ENCODE measurements at regions not wholly inside any gene's neighbourhood (a gene's known extent, or its start where the extent isn't known, plus 50 kb on each side); places are given as distances from the start of the nearest gene placed in this dataset.

DNA sequence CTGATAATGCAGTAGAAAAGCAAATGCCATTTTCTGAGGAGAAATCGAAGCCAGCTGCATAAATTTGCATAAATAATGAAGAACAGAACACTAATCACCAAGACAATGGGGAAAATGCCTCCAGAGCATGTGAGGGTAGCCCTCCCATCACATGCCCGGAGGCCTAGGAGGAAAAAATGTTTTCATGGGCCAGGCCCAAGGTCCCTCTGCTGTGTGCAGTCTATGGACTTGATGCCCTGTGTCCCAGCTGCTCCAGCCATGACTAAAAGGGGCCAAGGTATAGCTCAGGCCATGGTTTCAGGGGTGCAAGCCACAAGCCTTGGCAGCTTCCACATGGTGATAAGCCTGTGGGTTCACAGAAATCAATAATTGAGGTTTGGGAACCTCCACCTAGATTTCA lies 164.1 kb downstream of the HAO1 start:
- TF ChIP-seq EP300 (IDR thresholded peaks at IDR 0.05; ENCODE audit: borderline replicate concordance) (no peak), YY1 (IDR thresholded peaks at IDR 0.05; ENCODE audit: low read depth) (no peak), TAF1 (IDR thresholded peaks at IDR 0.05; ENCODE audit: low read depth) (no peak), NFIC (IDR thresholded peaks at IDR 0.05) (no peak), CEBPB (IDR thresholded peaks at IDR 0.05) (no peak), CREB1 (IDR thresholded peaks at IDR 0.05; ENCODE audit: low read depth) (no peak), RAD21 (IDR thresholded peaks at IDR 0.05; ENCODE audit: low read depth) (no peak), ZBTB7A (IDR thresholded peaks at IDR 0.05; ENCODE audit: low read depth) (no peak), TEAD4 (IDR thresholded peaks at IDR 0.05) (no peak), TCF12 (IDR thresholded peaks at IDR 0.05; ENCODE audit: low read depth) (no peak), FOXM1 (IDR thresholded peaks at IDR 0.05; ENCODE audit: borderline replicate concordance, low read depth) (no peak), EGR1 (IDR thresholded peaks at IDR 0.05) (no peak)
- TF ChIP-seq, protein P1, sequence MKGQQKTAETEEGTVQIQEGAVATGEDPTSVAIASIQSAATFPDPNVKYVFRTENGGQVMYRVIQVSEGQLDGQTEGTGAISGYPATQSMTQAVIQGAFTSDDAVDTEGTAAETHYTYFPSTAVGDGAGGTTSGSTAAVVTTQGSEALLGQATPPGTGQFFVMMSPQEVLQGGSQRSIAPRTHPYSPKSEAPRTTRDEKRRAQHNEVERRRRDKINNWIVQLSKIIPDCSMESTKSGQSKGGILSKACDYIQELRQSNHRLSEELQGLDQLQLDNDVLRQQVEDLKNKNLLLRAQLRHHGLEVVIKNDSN (IDR thresholded peaks at IDR 0.05), result no peak
- TF ChIP-seq, protein P2, sequence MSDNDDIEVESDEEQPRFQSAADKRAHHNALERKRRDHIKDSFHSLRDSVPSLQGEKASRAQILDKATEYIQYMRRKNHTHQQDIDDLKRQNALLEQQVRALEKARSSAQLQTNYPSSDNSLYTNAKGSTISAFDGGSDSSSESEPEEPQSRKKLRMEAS (IDR thresholded peaks at IDR 0.05), result no peak
- TF ChIP-seq, protein P3, sequence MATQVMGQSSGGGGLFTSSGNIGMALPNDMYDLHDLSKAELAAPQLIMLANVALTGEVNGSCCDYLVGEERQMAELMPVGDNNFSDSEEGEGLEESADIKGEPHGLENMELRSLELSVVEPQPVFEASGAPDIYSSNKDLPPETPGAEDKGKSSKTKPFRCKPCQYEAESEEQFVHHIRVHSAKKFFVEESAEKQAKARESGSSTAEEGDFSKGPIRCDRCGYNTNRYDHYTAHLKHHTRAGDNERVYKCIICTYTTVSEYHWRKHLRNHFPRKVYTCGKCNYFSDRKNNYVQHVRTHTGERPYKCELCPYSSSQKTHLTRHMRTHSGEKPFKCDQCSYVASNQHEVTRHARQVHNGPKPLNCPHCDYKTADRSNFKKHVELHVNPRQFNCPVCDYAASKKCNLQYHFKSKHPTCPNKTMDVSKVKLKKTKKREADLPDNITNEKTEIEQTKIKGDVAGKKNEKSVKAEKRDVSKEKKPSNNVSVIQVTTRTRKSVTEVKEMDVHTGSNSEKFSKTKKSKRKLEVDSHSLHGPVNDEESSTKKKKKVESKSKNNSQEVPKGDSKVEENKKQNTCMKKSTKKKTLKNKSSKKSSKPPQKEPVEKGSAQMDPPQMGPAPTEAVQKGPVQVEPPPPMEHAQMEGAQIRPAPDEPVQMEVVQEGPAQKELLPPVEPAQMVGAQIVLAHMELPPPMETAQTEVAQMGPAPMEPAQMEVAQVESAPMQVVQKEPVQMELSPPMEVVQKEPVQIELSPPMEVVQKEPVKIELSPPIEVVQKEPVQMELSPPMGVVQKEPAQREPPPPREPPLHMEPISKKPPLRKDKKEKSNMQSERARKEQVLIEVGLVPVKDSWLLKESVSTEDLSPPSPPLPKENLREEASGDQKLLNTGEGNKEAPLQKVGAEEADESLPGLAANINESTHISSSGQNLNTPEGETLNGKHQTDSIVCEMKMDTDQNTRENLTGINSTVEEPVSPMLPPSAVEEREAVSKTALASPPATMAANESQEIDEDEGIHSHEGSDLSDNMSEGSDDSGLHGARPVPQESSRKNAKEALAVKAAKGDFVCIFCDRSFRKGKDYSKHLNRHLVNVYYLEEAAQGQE (IDR thresholded peaks at IDR 0.05; ENCODE audit: low read depth), result no peak

DNA sequence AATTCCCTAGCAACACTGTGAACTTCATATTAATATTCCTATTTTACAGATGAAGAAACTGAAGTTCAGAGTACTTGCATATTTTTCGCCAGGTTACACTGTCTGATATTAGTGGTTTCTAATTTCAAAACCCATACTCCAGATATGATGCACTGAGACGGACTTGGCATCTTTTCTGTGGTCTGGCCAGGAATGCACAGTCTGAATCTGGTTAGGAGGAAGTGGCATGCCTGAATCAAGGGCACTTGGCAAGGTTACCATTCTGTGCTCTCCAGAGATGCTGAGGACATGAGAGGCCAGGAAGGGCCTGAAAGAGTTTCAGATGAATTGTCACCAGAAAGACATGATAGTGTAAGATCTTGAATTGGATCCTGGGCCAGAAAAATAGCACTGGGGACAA lies 150.1 kb downstream of the HAO1 start:
- TF ChIP-seq FOXM1 (IDR thresholded peaks at IDR 0.05; ENCODE audit: borderline replicate concordance, low read depth), result no peak
- no peak for TF ChIP-seq CEBPB (IDR thresholded peaks at IDR 0.05)
- TF ChIP-seq, protein P3 (IDR thresholded peaks at IDR 0.05; ENCODE audit: low read depth), result no peak
- TF ChIP-seq ZBTB7A (IDR thresholded peaks at IDR 0.05; ENCODE audit: low read depth), result no peak

DNA sequence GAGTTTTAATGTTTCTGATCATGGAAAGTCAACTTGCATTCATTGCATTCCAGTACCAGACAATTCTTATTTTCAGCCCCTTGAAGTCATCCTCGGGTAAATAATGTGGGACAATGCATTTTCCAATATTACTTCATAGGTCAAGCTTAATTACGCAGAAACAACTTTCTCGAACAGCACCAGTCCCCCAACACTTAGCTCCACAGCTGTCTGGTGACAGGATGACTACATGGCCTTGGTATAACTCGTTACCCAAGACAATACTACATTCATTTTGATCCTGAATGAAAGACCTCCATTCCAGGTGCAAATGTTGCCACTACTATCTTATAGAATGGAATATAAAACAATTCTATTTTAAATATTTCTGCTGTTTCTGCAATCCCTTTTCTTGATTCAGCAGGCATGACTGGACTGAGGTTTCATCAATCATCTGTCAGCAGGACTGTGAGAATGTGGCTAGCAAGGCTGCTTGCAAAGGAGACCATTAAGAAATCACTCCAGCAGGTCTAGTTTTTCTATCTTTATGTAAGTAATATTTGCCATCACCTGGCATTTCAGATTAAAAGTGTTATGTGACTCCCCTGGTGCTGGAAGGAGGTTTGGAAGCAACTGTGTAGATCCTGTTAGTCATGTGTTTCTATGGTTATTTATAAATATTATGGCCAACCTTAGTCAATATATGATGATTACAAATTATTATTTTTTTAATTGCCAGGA lies 147.9 kb downstream of the HAO1 start:
- TF ChIP-seq EP300 (IDR thresholded peaks at IDR 0.05; ENCODE audit: borderline replicate concordance) (no peak), CREB1 (IDR thresholded peaks at IDR 0.05; ENCODE audit: low read depth) (no peak), TEAD4 (IDR thresholded peaks at IDR 0.05) (no peak)
- TF ChIP-seq, protein P3 (IDR thresholded peaks at IDR 0.05; ENCODE audit: low read depth), result no peak

DNA sequence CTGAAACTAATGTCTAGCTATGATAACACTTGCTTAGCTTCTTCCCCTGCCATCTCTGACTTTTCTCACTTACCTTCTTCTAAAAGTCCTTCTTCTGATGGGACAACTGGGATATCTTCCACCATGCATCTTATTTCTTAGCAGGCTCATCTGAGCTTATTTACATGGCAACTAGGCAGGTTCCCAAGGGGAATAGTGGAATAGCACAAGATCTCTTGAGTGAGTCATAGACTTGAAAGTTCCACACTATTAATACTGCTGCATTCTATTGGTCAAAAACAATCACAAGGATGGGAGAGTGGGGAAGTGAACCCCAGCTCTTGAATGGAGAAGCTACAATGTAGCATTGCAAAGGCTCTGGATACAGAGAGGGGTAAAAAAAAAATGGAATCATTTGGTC lies 142.1 kb downstream of the HAO1 start:
- TF ChIP-seq, protein P2 (IDR thresholded peaks at IDR 0.05), result no peak
- TF ChIP-seq CREB1 (IDR thresholded peaks at IDR 0.05; ENCODE audit: low read depth), result no peak
- TF ChIP-seq, protein P1 (IDR thresholded peaks at IDR 0.05), result no peak
- no peak for TF ChIP-seq YY1 (IDR thresholded peaks at IDR 0.05; ENCODE audit: low read depth)
- no peak for TF ChIP-seq TCF12 (IDR thresholded peaks at IDR 0.05; ENCODE audit: low read depth)
- no peak for TF ChIP-seq FOXM1 (IDR thresholded peaks at IDR 0.05; ENCODE audit: borderline replicate concordance, low read depth)
- TF ChIP-seq, protein P3 (IDR thresholded peaks at IDR 0.05; ENCODE audit: low read depth), result no peak
- TF ChIP-seq ZBTB7A (IDR thresholded peaks at IDR 0.05; ENCODE audit: low read depth), result no peak
- TF ChIP-seq EP300 (IDR thresholded peaks at IDR 0.05; ENCODE audit: borderline replicate concordance), result no peak
- TF ChIP-seq CEBPB (IDR thresholded peaks at IDR 0.05), result no peak
- TF ChIP-seq NFIC (IDR thresholded peaks at IDR 0.05), result no peak
- TF ChIP-seq TAF1 (IDR thresholded peaks at IDR 0.05; ENCODE audit: low read depth), result no peak
- TF ChIP-seq TEAD4 (IDR thresholded peaks at IDR 0.05), result no peak
